Calu3 (cell line): ENCODE measurements at regions not wholly inside any gene's neighbourhood (a gene's known extent, or its start where the extent isn't known, plus 50 kb on each side); places are given as distances from the start of the nearest gene placed in this dataset.

Source experiments
- BruUV-seq: library from RNA; stranded (reverse); fragments of 400-500 nt; replicated peaks from 2 replicates; lab custom pipeline; 2021; lab: Mats Ljungman, UMichigan
- CTCF ChIA-PET: fragments of 300-600 bp; sonication (Branson Sonifier 250); formaldehyde crosslinking; loops from one replicate; lab custom pipeline; 2022; ENCODE audit warnings: antibody characterized with exemption; lab: Charles Lee
- DNase-seq: peaks from one replicate; pipeline ENCODE4 v3.0.0; 2022
- H3K27ac Mint-ChIP-seq: one replicate; pipeline ENCODE4 v1.8.0; 2022; ENCODE audit warnings: mixed read lengths; ENCODE audit not compliant: unreplicated experiment
- H3K27me3 Mint-ChIP-seq: one replicate; pipeline ENCODE4 v1.8.0; 2022; ENCODE audit warnings: mixed read lengths; ENCODE audit not compliant: unreplicated experiment
- H3K36me3 Mint-ChIP-seq: one replicate; pipeline ENCODE4 v1.8.0; 2022; ENCODE audit warnings: mild to moderate bottlenecking, moderate library complexity, mixed read lengths; ENCODE audit not compliant: insufficient read depth, unreplicated experiment
- H3K4me1 Mint-ChIP-seq: one replicate; pipeline ENCODE4 v1.8.0; 2022; ENCODE audit warnings: mild to moderate bottlenecking, low read depth, mixed read lengths; ENCODE audit not compliant: unreplicated experiment
- H3K4me3 Mint-ChIP-seq: one replicate; pipeline ENCODE4 v1.8.0; 2022; ENCODE audit warnings: mild to moderate bottlenecking, low read depth, moderate library complexity, mixed read lengths; ENCODE audit not compliant: unreplicated experiment
- H3K9me3 Mint-ChIP-seq: one replicate; pipeline ENCODE4 v1.8.0; 2022; ENCODE audit warnings: low read depth, mixed read lengths; ENCODE audit not compliant: unreplicated experiment
- CTCF ChIP-seq: fragments of 200-600 bp; IDR thresholded peaks from one replicate; pipeline ENCODE4 v1.8.0; 2022; ENCODE audit warnings: antibody characterized with exemption; ENCODE audit not compliant: unreplicated experiment
- intact Hi-C: fragments of 100-400 bp; cut with micrococcal nuclease; formaldehyde crosslinking; loops from one replicate; pipeline ENCODE4 v1.10.0; 2022; ENCODE audit not compliant: unreplicated experiment

GRCh38 chr16:79770244-79771064, 169.9 kb upstream of the MAF start:
- H3K4me1 Mint-ChIP-seq = peaks cover 32% of the 10 kb centered on the region
- CTCF ChIA-PET = interaction anchor here (0.6 to 1.5 kb wide), 2 partner anchors 84 to 169 kb away, joined by 3 to 4 read pairs; no protein-coding TSS in a partner anchor
- H3K27ac Mint-ChIP-seq = peak overlapping the region; percentile 65
- H3K9me3 Mint-ChIP-seq = no peaks in the 10 kb centered on the region
- H3K4me3 Mint-ChIP-seq = peak overlapping the region; percentile 83
- no peak for TF ChIP-seq CTCF
- intact Hi-C loops = no loop called here
- peaks cover 20% of the 10 kb centered on the region for H3K36me3 Mint-ChIP-seq
- DNase-seq = peak; percentile 87
- BruUV-seq = no TSS peak
- peaks cover 13% of the 10 kb centered on the region for H3K27me3 Mint-ChIP-seq

- no TSS peak for BruUV-seq
- intact Hi-C loops = loop anchor here (5.0 kb wide), 1 partner anchor 168 kb away; the partner anchor contains the start of gene MAF
- DNase-seq = no peak
- Mint-ChIP-seq H3K4me3 (peak overlapping the region; percentile 83), H3K27me3 (peaks cover 13% of the 10 kb centered on the region), H3K36me3 (peaks cover 20% of the 10 kb centered on the region), H3K9me3 (no peaks in the 10 kb centered on the region), H3K27ac (peak overlapping the region; percentile 65), H3K4me1 (peaks cover 32% of the 10 kb centered on the region)
- CTCF ChIA-PET = interaction anchor here (0.6 to 1.5 kb wide), 2 partner anchors 83 to 169 kb away, joined by 3 to 4 read pairs; no protein-coding TSS in a partner anchor
- TF ChIP-seq CTCF = no peak
Measured at GRCh38 chr16:79769928-79770243, 169.3 kb upstream of the MAF start.

- CTCF ChIA-PET = interaction anchor here (1.5 kb wide), 1 partner anchor 168 kb away, joined by 4 read pairs; no protein-coding TSS in a partner anchor
- no peak for DNase-seq
- no peak for TF ChIP-seq CTCF
- H3K4me3 Mint-ChIP-seq = peak overlapping the region; percentile 83
- H3K36me3 Mint-ChIP-seq = peaks cover 20% of the 10 kb centered on the region
- H3K27ac Mint-ChIP-seq = no peak overlapping the region
- no peaks in the 10 kb centered on the region for H3K9me3 Mint-ChIP-seq
- no TSS peak for BruUV-seq
- peaks cover 13% of the 10 kb centered on the region for H3K27me3 Mint-ChIP-seq
- H3K4me1 Mint-ChIP-seq = peaks cover 32% of the 10 kb centered on the region
- intact Hi-C loops = loop anchor here (5.0 kb wide), 1 partner anchor 167 kb away; the partner anchor contains the start of gene MAF
Measured at GRCh38 chr16:79769270-79769927, 168.9 kb upstream of the MAF start.

- no peak overlapping the region for H3K27ac Mint-ChIP-seq
- H3K4me3 Mint-ChIP-seq = peak overlapping the region; percentile 29
- DNase-seq = peak; percentile 13
- peaks cover 13% of the 10 kb centered on the region for H3K27me3 Mint-ChIP-seq
- TF ChIP-seq CTCF = no peak
- H3K9me3 Mint-ChIP-seq = no peaks in the 10 kb centered on the region
- H3K36me3 Mint-ChIP-seq = peaks cover 20% of the 10 kb centered on the region
- intact Hi-C loops = loop anchor here (5.0 kb wide), 1 partner anchor 166 kb away; the partner anchor contains the start of gene MAF
- CTCF ChIA-PET = no interaction called here
- H3K4me1 Mint-ChIP-seq = peaks cover 32% of the 10 kb centered on the region
- BruUV-seq = no TSS peak
Measured at GRCh38 chr16:79768276-79768970, 167.9 kb upstream of the MAF start.
